NB4 (cell line): ENCODE measurements at regions not wholly inside any gene's neighbourhood (a gene's known extent, or its start where the extent isn't known, plus 50 kb on each side); places are given as distances from the start of the nearest gene placed in this dataset.

Experiments used
- DNase-seq: peaks from one replicate; pipeline ENCODE4 v3.0.0; 2010; ENCODE audit warnings: low read depth
- H3K4me3 ChIP-seq: one replicate; pipeline ENCODE4 v1.5.1; 2011; ENCODE audit warnings: mild to moderate bottlenecking, low read depth, low read length, moderate library complexity
- CTCF ChIP-seq: IDR thresholded peaks from one replicate; pipeline ENCODE4 v1.5.1; 2012; ENCODE audit warnings: low read depth, low read length
- MAX ChIP-seq: IDR thresholded peaks from 2 replicates; pipeline ENCODE4 v1.6.1; 2011; ENCODE audit warnings: low read depth, low read length
- MYC ChIP-seq: IDR thresholded peaks from 2 replicates; pipeline ENCODE4 v1.6.1; 2011; ENCODE audit warnings: low read depth, low read length
- POLR2A ChIP-seq: IDR thresholded peaks from 2 replicates; pipeline ENCODE4 v1.6.1; 2011; ENCODE audit warnings: mild to moderate bottlenecking; ENCODE audit not compliant: insufficient read length; ENCODE audit errors: extremely low read depth

- TF ChIP-seq MAX: no peak
- TF ChIP-seq CTCF: no peak
- TF ChIP-seq MYC: no peak
- no peak for TF ChIP-seq POLR2A
- H3K4me3 ChIP-seq: no peak overlapping the region
- DNase-seq: no peak
Observed at GRCh38 chr2:18073601-18074000, 195.1 kb downstream of the KCNS3 start.

- DNase-seq: no peak
- H3K4me3 ChIP-seq: no peak overlapping the region
- TF ChIP-seq CTCF (no peak), MYC (no peak), MAX (no peak), POLR2A (no peak)
Observed at GRCh38 chr2:18067588-18068384, 189.3 kb downstream of the KCNS3 start.

GRCh38 chr2:18066894-18067293 is 188.4 kb downstream of the KCNS3 start:
- TF ChIP-seq POLR2A (no peak), CTCF (no peak)
- no peak overlapping the region for H3K4me3 ChIP-seq
- no peak for DNase-seq

- no peak for DNase-seq
- no peak for TF ChIP-seq MAX
- no peak for TF ChIP-seq MYC
- TF ChIP-seq CTCF: no peak
- TF ChIP-seq POLR2A: no peak
- no peak overlapping the region for H3K4me3 ChIP-seq
Observed at GRCh38 chr2:18066066-18066465, 187.6 kb downstream of the KCNS3 start.

GRCh38 chr2:18065249-18065648 is 186.8 kb downstream of the KCNS3 start:
- TF ChIP-seq MAX (no peak), MYC (no peak), POLR2A (no peak), CTCF (no peak)
- DNase-seq: no peak
- H3K4me3 ChIP-seq: no peak overlapping the region
